Kidney epithelial cell (primary cell): ENCODE measurements at regions not wholly inside any gene's neighbourhood (a gene's known extent, or its start where the extent isn't known, plus 50 kb on each side); places are given as distances from the start of the nearest gene placed in this dataset.
A peak's percentile ranks its signal among the peaks of the same experiment; 100 is the strongest.

ENCODE experiments used
- DNase-seq: peaks from one replicate; pipeline ENCODE4 v3.0.0-alpha.2; 2010; ENCODE audit warnings: low read depth
- H3K27me3 ChIP-seq: 2 replicates; pipeline ENCODE4 v1.6.0; 2011; ENCODE audit warnings: low read length; ENCODE audit not compliant: control insufficient read depth, insufficient read depth
- H3K36me3 ChIP-seq: 2 replicates; pipeline ENCODE4 v1.5.1; 2011; ENCODE audit warnings: low read length; ENCODE audit not compliant: control insufficient read depth, insufficient read depth
- H3K4me3 ChIP-seq: 2 replicates; pipeline ENCODE4 v1.5.1; 2011; ENCODE audit warnings: low read depth, mild to moderate bottlenecking, control low read depth, low read length
- CTCF ChIP-seq: IDR thresholded peaks from 2 replicates; pipeline ENCODE4 v1.5.1; 2011; ENCODE audit warnings: mild to moderate bottlenecking, moderate library complexity, low read length, control low read depth, inconsistent platforms; ENCODE audit not compliant: insufficient read depth, poor library complexity, severe bottlenecking

- no peak overlapping the region for H3K4me3 ChIP-seq
- H3K36me3 ChIP-seq: no peaks in the 10 kb centered on the region
- no peaks in the 10 kb centered on the region for H3K27me3 ChIP-seq
- peak; percentile 61 for TF ChIP-seq CTCF
- peak; percentile 5 for DNase-seq
Measured at GRCh38 chr19:29467824-29468401, 57.9 kb upstream of the VSTM2B start.

- Histone ChIP-seq H3K27me3 (no peaks in the 10 kb centered on the region), H3K4me3 (no peak overlapping the region), H3K36me3 (no peaks in the 10 kb centered on the region)
- no peak for DNase-seq
- no peak for TF ChIP-seq CTCF
Measured at GRCh38 chr19:29475469-29475868, 50.3 kb upstream of the VSTM2B start.
